Upper lobe of left lung (tissue), 4 donors: ENCODE measurements at regions not wholly inside any gene's neighbourhood (a gene's known extent, or its start where the extent isn't known, plus 50 kb on each side); places are given as distances from the start of the nearest gene placed in this dataset.

ENCODE experiments used
- EP300 ChIP-seq, 4 donors: sonication (generic); formaldehyde crosslinking; IDR thresholded peaks; one replicate each; pipeline ENCODE4 v1.5.1; 2017; ENCODE audit warnings: antibody characterized with exemption in 4 of 4, control low read depth in 2 of 4
- POLR2A ChIP-seq, 4 donors: fragments of 450-650 bp; IDR thresholded peaks; one replicate each; pipeline ENCODE4 v1.5.1; 2016 to 2017; ENCODE audit warnings: antibody characterized with exemption in 4 of 4, mild to moderate bottlenecking in 2 of 4
- POLR2AphosphoS5 ChIP-seq, 2 donors: sonication (generic); formaldehyde crosslinking; IDR thresholded peaks; one replicate each; pipeline ENCODE4 v1.5.1; 2017; ENCODE audit warnings: antibody characterized with exemption in 2 of 2
- TF ChIP-seq, protein P1 (sequence below), 6 experiments: fragments of 450-650 bp in 4 of 6; fragments of 200-600 bp in 2 of 6; sonication (generic) in 2 of 6; IDR thresholded peaks; one replicate each; pipeline ENCODE4 v1.5.1; 2016 to 2019; ENCODE audit warnings: antibody characterized with exemption in 6 of 6

DNA sequence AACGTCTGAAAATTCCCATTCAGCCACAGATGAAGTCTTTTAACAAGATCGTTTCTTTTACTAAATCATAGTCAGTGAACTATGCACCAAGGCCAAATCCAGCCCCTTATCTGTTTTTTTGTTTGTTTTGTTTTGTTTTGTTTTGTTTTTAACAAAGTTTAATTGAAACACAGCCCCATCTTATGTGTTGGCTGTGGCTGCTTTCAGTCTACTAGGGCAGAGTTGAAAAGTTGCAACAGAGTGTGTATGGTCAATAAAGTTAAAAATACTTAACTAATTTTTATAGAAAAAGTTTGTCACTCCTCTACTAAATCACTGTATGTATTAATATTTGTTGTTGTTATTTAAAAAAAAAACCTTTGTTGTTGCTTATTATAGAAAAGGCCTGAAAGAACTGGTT lies 137.1 kb downstream of the CAAP1 start:
- TF ChIP-seq, protein P1, sequence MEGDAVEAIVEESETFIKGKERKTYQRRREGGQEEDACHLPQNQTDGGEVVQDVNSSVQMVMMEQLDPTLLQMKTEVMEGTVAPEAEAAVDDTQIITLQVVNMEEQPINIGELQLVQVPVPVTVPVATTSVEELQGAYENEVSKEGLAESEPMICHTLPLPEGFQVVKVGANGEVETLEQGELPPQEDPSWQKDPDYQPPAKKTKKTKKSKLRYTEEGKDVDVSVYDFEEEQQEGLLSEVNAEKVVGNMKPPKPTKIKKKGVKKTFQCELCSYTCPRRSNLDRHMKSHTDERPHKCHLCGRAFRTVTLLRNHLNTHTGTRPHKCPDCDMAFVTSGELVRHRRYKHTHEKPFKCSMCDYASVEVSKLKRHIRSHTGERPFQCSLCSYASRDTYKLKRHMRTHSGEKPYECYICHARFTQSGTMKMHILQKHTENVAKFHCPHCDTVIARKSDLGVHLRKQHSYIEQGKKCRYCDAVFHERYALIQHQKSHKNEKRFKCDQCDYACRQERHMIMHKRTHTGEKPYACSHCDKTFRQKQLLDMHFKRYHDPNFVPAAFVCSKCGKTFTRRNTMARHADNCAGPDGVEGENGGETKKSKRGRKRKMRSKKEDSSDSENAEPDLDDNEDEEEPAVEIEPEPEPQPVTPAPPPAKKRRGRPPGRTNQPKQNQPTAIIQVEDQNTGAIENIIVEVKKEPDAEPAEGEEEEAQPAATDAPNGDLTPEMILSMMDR (IDR thresholded peaks at IDR 0.05): no peak
- TF ChIP-seq EP300 (IDR thresholded peaks at IDR 0.05) (no peak), POLR2A (IDR thresholded peaks at IDR 0.05) (no peak), POLR2AphosphoS5 (IDR thresholded peaks at IDR 0.05) (no peak)
